ENCODE measurements at regions not wholly inside any gene's neighbourhood (a gene's known extent, or its start where the extent isn't known, plus 50 kb on each side); places are given as distances from the start of the nearest gene placed in this dataset.

GRCh38 chr11:28777126-28777525 lies 668.9 kb downstream of the METTL15 start:
- no peak for TF ChIP-seq CREB1 (IDR thresholded peaks at IDR 0.05; ENCODE audit: low read depth)
- no peak for TF ChIP-seq TAF1 (IDR thresholded peaks at IDR 0.05; ENCODE audit: low read depth)
- TF ChIP-seq NFIC (IDR thresholded peaks at IDR 0.05): no peak
- no peak for TF ChIP-seq EGR1 (IDR thresholded peaks at IDR 0.05)
- no peak for TF ChIP-seq MAX (IDR thresholded peaks at IDR 0.05)
- TF ChIP-seq ZBTB7A (IDR thresholded peaks at IDR 0.05; ENCODE audit: low read depth): no peak
- no peak for TF ChIP-seq RAD21 (IDR thresholded peaks at IDR 0.05; ENCODE audit: low read depth)
- no peak for TF ChIP-seq TEAD4 (IDR thresholded peaks at IDR 0.05)
- no peak for TF ChIP-seq EP300 (IDR thresholded peaks at IDR 0.05; ENCODE audit: borderline replicate concordance)
- TF ChIP-seq FOXM1 (IDR thresholded peaks at IDR 0.05; ENCODE audit: borderline replicate concordance, low read depth): no peak
- no peak for TF ChIP-seq TCF12 (IDR thresholded peaks at IDR 0.05; ENCODE audit: low read depth)
- TF ChIP-seq CEBPB (IDR thresholded peaks at IDR 0.05): no peak
- TF ChIP-seq USF1 (IDR thresholded peaks at IDR 0.05): no peak
- TF ChIP-seq YY1 (IDR thresholded peaks at IDR 0.05; ENCODE audit: low read depth): no peak
- no peak for TF ChIP-seq REST (IDR thresholded peaks at IDR 0.05; ENCODE audit: low read depth)

GRCh38 chr11:28773606-28774005 lies 665.4 kb downstream of the METTL15 start:
- TF ChIP-seq RAD21 (IDR thresholded peaks at IDR 0.05; ENCODE audit: low read depth): no peak
- TF ChIP-seq REST (IDR thresholded peaks at IDR 0.05; ENCODE audit: low read depth): no peak
- no peak for TF ChIP-seq EP300 (IDR thresholded peaks at IDR 0.05; ENCODE audit: borderline replicate concordance)
- no peak for TF ChIP-seq TAF1 (IDR thresholded peaks at IDR 0.05; ENCODE audit: low read depth)
- TF ChIP-seq NFIC (IDR thresholded peaks at IDR 0.05): no peak
- no peak for TF ChIP-seq EGR1 (IDR thresholded peaks at IDR 0.05)
- no peak for TF ChIP-seq USF1 (IDR thresholded peaks at IDR 0.05)
- TF ChIP-seq TCF12 (IDR thresholded peaks at IDR 0.05; ENCODE audit: low read depth): no peak
- TF ChIP-seq ZBTB7A (IDR thresholded peaks at IDR 0.05; ENCODE audit: low read depth): no peak
- TF ChIP-seq MAX (IDR thresholded peaks at IDR 0.05): no peak
- TF ChIP-seq YY1 (IDR thresholded peaks at IDR 0.05; ENCODE audit: low read depth): no peak
- no peak for TF ChIP-seq CREB1 (IDR thresholded peaks at IDR 0.05; ENCODE audit: low read depth)
- TF ChIP-seq CEBPB (IDR thresholded peaks at IDR 0.05): no peak
- TF ChIP-seq FOXM1 (IDR thresholded peaks at IDR 0.05; ENCODE audit: borderline replicate concordance, low read depth): no peak

- no peak for TF ChIP-seq NFIC (IDR thresholded peaks at IDR 0.05)
- TF ChIP-seq CREB1 (IDR thresholded peaks at IDR 0.05; ENCODE audit: low read depth): no peak
- TF ChIP-seq EGR1 (IDR thresholded peaks at IDR 0.05): no peak
- TF ChIP-seq YY1 (IDR thresholded peaks at IDR 0.05; ENCODE audit: low read depth): no peak
- no peak for TF ChIP-seq CEBPB (IDR thresholded peaks at IDR 0.05)
- no peak for TF ChIP-seq TCF12 (IDR thresholded peaks at IDR 0.05; ENCODE audit: low read depth)
- no peak for TF ChIP-seq FOXM1 (IDR thresholded peaks at IDR 0.05; ENCODE audit: borderline replicate concordance, low read depth)
- TF ChIP-seq EP300 (IDR thresholded peaks at IDR 0.05; ENCODE audit: borderline replicate concordance): no peak
- TF ChIP-seq RAD21 (IDR thresholded peaks at IDR 0.05; ENCODE audit: low read depth): no peak
- TF ChIP-seq TEAD4 (IDR thresholded peaks at IDR 0.05): no peak
- TF ChIP-seq ZBTB7A (IDR thresholded peaks at IDR 0.05; ENCODE audit: low read depth): no peak
- no peak for TF ChIP-seq TAF1 (IDR thresholded peaks at IDR 0.05; ENCODE audit: low read depth)
- no peak for TF ChIP-seq REST (IDR thresholded peaks at IDR 0.05; ENCODE audit: low read depth)
- TF ChIP-seq USF1 (IDR thresholded peaks at IDR 0.05): no peak
- TF ChIP-seq MAX (IDR thresholded peaks at IDR 0.05): no peak
Measured at GRCh38 chr11:28770806-28771205, 662.6 kb downstream of the METTL15 start.

Data from Ishikawa (cell line).